ENCODE measurements at regions not wholly inside any gene's neighbourhood (a gene's known extent, or its start where the extent isn't known, plus 50 kb on each side); places are given as distances from the start of the nearest gene placed in this dataset.

GRCh38 chr19:23855676-23856075 is 59.0 kb upstream of the ZNF726 start:
- no peak for DNase-seq (ENCODE audit: low spot score)

- no peak for DNase-seq (ENCODE audit: low spot score)
Observed at GRCh38 chr19:23851966-23852365, 62.7 kb upstream of the ZNF726 start.

GRCh38 chr19:23832717-23833327 is 74.1 kb upstream of the ZNF681 start:
- no peak for DNase-seq (ENCODE audit: low spot score)

- no peak for DNase-seq (ENCODE audit: low spot score)
Observed at GRCh38 chr19:23823952-23824389, 65.3 kb upstream of the ZNF681 start.

- no peak for DNase-seq (ENCODE audit: low spot score)
Observed at GRCh38 chr19:23822735-23823134, 64.0 kb upstream of the ZNF681 start.

- peak; percentile 27 for DNase-seq (ENCODE audit: low spot score)
Observed at GRCh38 chr19:23817519-23817918, 58.8 kb upstream of the ZNF681 start.

GRCh38 chr19:23810496-23810895 is 51.8 kb upstream of the ZNF681 start:
- DNase-seq (ENCODE audit: low spot score): no peak

All from HT-29 (cell line).